Ectodermal cell (in vitro differentiated cells): ENCODE measurements at regions not wholly inside any gene's neighbourhood (a gene's known extent, or its start where the extent isn't known, plus 50 kb on each side); places are given as distances from the start of the nearest gene placed in this dataset.

Source experiments
- H3K27ac ChIP-seq: 2 replicates; pipeline ENCODE4 v1.7.0; 2013; ENCODE audit warnings: mild to moderate bottlenecking, low read depth, low read length; ENCODE audit not compliant: insufficient read depth, poor library complexity, severe bottlenecking
- H3K27me3 ChIP-seq: 2 replicates; pipeline ENCODE4 v1.7.0; 2013; ENCODE audit warnings: mild to moderate bottlenecking, low read length; ENCODE audit not compliant: insufficient read depth, control insufficient read depth, poor library complexity, severe bottlenecking
- H3K36me3 ChIP-seq: one replicate; pipeline ENCODE4 v1.7.0; 2013; ENCODE audit warnings: low read length; ENCODE audit not compliant: control insufficient read depth, insufficient read depth
- H3K4me1 ChIP-seq: one replicate; pipeline ENCODE4 v1.7.0; 2013; ENCODE audit warnings: low read length; ENCODE audit not compliant: control insufficient read depth, insufficient read depth
- H3K4me3 ChIP-seq: 2 replicates; pipeline ENCODE4 v1.7.0; 2013; ENCODE audit warnings: low read depth, low read length, control low read depth; ENCODE audit not compliant: insufficient read depth
- H3K9me3 ChIP-seq: 2 replicates; pipeline ENCODE4 v1.7.0; 2013; ENCODE audit warnings: mild to moderate bottlenecking, low read length, moderate library complexity; ENCODE audit not compliant: control insufficient read depth
- WGBS, 2 experiments: methylation state at CpG; one replicate each; pipeline ENCODE4 v1.1.7; 2013; ENCODE audit warnings: missing lambda C conversion rate in 2 of 2; 5-methylcytosine and 5-hydroxymethylcytosine counted together

DNA sequence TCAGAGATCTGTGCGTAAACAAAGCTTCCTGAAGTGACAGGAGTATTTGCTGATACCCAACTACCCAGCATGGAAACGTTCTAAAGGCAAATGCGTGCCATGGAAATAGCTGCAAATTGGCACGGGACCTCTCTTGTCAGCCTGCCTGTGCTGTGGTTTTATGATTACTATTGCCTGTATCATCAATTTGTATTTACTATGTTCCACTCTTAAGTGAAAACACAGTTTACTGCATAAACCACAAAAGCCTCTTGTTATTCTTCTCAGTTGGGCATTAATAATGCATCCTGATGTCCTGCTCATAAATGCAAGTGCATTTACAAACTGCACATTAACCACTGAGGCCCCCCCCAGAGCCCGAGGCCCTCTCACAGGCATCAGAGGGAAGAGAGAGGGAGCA is 196.6 kb upstream of the SLC35G4 start:
- Histone ChIP-seq H3K4me1 (no peaks in the 10 kb centered on the region), H3K27ac (no peak overlapping the region), H3K27me3 (no peaks in the 10 kb centered on the region), H3K4me3 (no peak overlapping the region), H3K36me3 (no peaks in the 10 kb centered on the region), H3K9me3 (no peaks in the 10 kb centered on the region)
- WGBS, 2 experiments, result 84 to 94% methylated on average over 5 of the region's 5 CpGs

- Histone ChIP-seq H3K9me3 (no peaks in the 10 kb centered on the region), H3K4me3 (no peak overlapping the region), H3K27me3 (no peaks in the 10 kb centered on the region), H3K4me1 (no peaks in the 10 kb centered on the region), H3K36me3 (no peaks in the 10 kb centered on the region), H3K27ac (no peak overlapping the region)
These were observed 198.3 kb upstream of the SLC35G4 start for GRCh38 chr18:11411048-11411447.

DNA sequence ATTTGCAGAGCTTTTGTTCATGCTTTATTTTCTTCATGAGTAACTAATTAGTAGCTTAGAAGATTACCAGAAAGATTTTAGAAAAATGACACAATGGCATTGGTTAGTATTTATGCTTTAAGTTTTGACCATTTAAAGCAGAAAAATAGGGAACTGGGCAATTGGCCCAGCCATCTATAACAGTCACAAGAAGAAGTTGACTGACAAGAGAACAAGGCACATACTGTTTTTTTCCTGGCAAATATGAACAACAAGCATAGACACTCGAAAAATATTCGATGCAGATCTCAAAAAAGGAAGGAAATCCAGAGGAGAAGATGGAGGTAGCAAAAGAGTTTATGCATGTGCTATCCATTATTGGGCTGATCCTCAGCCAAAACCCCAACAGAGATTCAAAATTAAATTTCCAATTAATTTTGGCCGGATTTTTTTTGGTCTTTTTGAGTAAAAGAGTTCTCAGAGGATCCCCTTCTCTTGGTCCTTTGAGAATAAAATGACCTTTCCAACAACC is 200.8 kb upstream of the SLC35G4 start:
- no peak overlapping the region for H3K27ac ChIP-seq
- H3K4me1 ChIP-seq, result no peaks in the 10 kb centered on the region
- H3K36me3 ChIP-seq, result no peaks in the 10 kb centered on the region
- 95 to 97% methylated on average over 3 of the region's 3 CpGs for WGBS, 2 experiments
- H3K27me3 ChIP-seq, result no peaks in the 10 kb centered on the region
- H3K4me3 ChIP-seq, result no peak overlapping the region
- H3K9me3 ChIP-seq, result no peaks in the 10 kb centered on the region

DNA sequence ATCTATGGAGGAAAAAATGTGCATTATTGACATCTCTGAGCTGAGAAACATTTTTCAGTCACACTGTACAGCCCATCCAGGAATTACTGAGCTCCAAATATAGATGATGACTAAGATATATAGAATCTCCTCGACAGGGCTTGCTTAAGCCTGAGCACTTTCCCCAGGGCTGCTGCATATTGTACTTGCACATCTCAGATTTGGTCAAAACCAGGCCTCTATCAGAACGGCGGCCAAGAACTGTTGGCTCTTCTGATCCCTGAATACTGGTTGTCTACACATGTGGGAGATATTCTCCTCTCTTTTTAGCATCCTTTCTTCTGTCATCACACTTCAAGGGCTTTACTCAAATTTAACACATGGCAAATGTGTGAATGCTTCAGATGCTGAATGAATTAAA is 201.5 kb upstream of the SLC35G4 start:
- Histone ChIP-seq H3K9me3 (no peaks in the 10 kb centered on the region), H3K27me3 (no peaks in the 10 kb centered on the region), H3K36me3 (no peaks in the 10 kb centered on the region), H3K27ac (no peak overlapping the region), H3K4me1 (no peaks in the 10 kb centered on the region), H3K4me3 (no peak overlapping the region)
- WGBS, 2 experiments, result 92% methylated on average over 3 of the region's 3 CpGs

GRCh38 chr18:11405804-11406203 is 203.6 kb upstream of the SLC35G4 start:
- no peak overlapping the region for H3K4me3 ChIP-seq
- 93 to 97% methylated on average over 5 of the region's 5 CpGs for WGBS, 2 experiments
- H3K27ac ChIP-seq, result no peak overlapping the region
- H3K9me3 ChIP-seq, result no peaks in the 10 kb centered on the region
- no peaks in the 10 kb centered on the region for H3K4me1 ChIP-seq
- H3K36me3 ChIP-seq, result no peaks in the 10 kb centered on the region
- H3K27me3 ChIP-seq, result no peaks in the 10 kb centered on the region

DNA sequence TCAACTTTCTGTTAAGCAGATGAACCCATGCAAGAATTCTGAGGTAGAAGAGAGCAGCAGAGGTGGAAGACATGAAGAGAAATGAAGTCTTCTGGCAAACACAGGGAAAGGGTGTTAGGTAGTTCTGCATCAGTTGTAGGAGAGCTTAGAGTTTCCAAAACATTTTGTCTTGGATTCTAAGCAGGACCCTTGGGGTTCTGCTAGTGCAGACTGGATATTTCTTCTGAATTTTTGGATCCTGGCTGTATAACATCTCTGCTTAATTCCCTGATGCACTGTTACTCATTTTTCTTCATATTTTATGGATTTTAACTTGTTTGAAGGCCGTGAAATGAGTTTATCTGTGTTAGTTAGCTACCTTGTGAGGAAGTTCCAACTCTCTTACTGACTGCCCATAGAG is 208.7 kb upstream of the SLC35G4 start:
- 100% methylated on average over 1 of the region's 1 CpG; no CpG with 5 or more reads in 1 of the 2 experiments for WGBS, 2 experiments
- no peaks in the 10 kb centered on the region for H3K9me3 ChIP-seq
- no peaks in the 10 kb centered on the region for H3K36me3 ChIP-seq
- H3K4me3 ChIP-seq, result no peak overlapping the region
- H3K27me3 ChIP-seq, result no peaks in the 10 kb centered on the region
- no peaks in the 10 kb centered on the region for H3K4me1 ChIP-seq
- no peak overlapping the region for H3K27ac ChIP-seq

GRCh38 chr18:11398625-11399024 is 210.8 kb upstream of the SLC35G4 start:
- Histone ChIP-seq H3K36me3 (no peaks in the 10 kb centered on the region), H3K27me3 (no peaks in the 10 kb centered on the region), H3K4me1 (peaks cover under 1% of the 10 kb centered on the region), H3K4me3 (no peak overlapping the region), H3K27ac (no peak overlapping the region), H3K9me3 (no peaks in the 10 kb centered on the region)
- 90 to 96% methylated on average over 3 of the region's 3 CpGs for WGBS, 2 experiments

DNA sequence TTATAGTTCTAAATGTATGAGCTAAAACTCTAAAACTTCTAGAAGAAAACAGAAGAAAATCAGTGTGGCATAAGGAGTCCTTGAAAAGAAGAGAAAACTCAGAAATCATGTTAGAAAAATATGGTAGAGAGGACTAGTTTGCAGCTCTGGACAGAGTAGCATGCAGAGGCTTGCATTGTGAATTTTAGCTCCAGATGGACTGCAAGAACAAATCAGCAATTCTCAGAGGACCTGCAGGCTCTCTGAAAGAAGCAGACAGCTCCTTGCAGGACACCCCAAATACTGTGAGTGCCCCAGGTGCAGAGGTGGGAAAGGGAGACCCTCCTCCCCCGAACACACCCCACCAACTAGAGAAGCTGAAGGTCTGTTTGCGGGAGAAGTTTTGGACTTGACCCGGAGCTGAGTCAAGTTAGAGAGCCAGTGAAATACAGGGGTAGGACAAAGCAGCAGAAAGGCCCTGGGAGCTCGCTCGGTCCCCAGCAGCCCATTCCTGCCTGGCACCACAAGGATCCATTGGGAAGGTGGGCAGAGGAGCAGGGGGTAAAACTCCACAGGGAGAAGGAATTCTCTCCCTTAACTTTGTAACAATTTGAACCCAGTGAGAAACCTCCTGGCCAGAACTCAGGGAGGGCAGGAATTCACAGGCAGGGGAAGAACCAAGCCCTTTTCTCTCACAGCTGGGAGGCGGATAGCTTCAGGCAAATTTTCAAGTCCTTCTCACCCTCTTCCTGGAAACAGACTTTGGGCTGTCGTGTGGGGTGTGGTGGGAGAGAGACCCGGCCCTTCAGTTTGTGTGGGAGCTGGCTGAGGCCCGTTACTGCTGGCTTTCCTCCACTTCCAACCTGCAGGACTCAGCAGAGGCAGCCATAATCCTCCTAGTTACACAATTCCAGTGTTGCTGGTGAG is 216.2 kb upstream of the SLC35G4 start:
- no peaks in the 10 kb centered on the region for H3K36me3 ChIP-seq
- H3K27ac ChIP-seq, result no peak overlapping the region
- H3K9me3 ChIP-seq, result no peaks in the 10 kb centered on the region
- WGBS, 2 experiments, result 66 to 75% methylated on average over 7 to 9 of the region's 9 CpGs
- H3K4me3 ChIP-seq, result no peak overlapping the region
- H3K27me3 ChIP-seq, result no peaks in the 10 kb centered on the region
- H3K4me1 ChIP-seq, result peaks cover 15% of the 10 kb centered on the region

DNA sequence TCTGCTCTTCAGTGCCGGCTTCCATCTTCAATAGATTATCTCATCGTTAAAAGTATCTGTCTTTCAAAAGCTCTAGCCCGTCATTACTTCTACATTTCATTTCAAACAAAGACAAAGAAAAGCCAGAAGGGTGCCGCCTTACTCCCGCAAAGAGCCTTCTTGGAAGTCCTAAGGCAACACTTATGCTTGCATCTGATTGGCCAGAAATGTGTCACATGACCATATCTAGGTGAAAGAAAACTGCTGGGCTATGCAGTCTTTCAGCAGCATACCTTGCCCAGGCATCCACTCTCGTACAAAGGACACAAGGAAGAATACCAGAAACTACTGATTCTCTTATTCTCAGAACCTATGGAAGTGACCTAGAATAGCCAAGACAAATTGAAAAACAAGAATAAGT is 217.1 kb upstream of the SLC35G4 start:
- Histone ChIP-seq H3K4me1 (peaks cover 15% of the 10 kb centered on the region), H3K27ac (no peak overlapping the region), H3K4me3 (no peak overlapping the region), H3K9me3 (no peaks in the 10 kb centered on the region), H3K36me3 (no peaks in the 10 kb centered on the region), H3K27me3 (no peaks in the 10 kb centered on the region)
- 39 to 44% methylated on average over 6 of the region's 6 CpGs for WGBS, 2 experiments

DNA sequence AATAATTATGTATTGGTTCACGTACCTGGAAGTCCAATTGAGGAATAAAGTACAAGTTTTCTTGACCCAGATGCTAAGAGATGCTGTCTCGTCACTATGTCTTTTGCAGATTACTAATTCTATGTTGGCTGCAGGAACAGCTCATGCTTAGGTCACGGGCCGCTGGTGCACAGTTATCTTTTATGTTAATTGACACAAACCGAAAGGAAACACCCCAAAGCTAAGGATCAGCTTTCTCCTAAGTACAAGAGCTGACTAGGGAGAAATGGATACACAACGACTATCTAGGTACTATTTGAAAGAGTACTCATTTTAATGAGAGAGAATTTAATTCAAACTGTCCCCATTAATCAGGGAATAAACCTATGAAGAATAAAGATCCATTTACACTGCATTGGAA is 217.7 kb upstream of the SLC35G4 start:
- H3K27ac ChIP-seq, result no peak overlapping the region
- H3K4me1 ChIP-seq, result peaks cover 15% of the 10 kb centered on the region
- H3K4me3 ChIP-seq, result no peak overlapping the region
- H3K27me3 ChIP-seq, result no peaks in the 10 kb centered on the region
- H3K36me3 ChIP-seq, result no peaks in the 10 kb centered on the region
- 93 to 96% methylated on average over 5 to 6 of the region's 6 CpGs for WGBS, 2 experiments
- no peaks in the 10 kb centered on the region for H3K9me3 ChIP-seq
